GM21367 (cell line): ENCODE measurements at regions not wholly inside any gene's neighbourhood (a gene's known extent, or its start where the extent isn't known, plus 50 kb on each side); places are given as distances from the start of the nearest gene placed in this dataset.

ENCODE experiments used
- ATAC-seq: cut with Tn5 transposase; IDR thresholded peaks from one replicate; pipeline ENCODE4 v1.9.1; 2021; ENCODE audit not compliant: unreplicated experiment

DNA sequence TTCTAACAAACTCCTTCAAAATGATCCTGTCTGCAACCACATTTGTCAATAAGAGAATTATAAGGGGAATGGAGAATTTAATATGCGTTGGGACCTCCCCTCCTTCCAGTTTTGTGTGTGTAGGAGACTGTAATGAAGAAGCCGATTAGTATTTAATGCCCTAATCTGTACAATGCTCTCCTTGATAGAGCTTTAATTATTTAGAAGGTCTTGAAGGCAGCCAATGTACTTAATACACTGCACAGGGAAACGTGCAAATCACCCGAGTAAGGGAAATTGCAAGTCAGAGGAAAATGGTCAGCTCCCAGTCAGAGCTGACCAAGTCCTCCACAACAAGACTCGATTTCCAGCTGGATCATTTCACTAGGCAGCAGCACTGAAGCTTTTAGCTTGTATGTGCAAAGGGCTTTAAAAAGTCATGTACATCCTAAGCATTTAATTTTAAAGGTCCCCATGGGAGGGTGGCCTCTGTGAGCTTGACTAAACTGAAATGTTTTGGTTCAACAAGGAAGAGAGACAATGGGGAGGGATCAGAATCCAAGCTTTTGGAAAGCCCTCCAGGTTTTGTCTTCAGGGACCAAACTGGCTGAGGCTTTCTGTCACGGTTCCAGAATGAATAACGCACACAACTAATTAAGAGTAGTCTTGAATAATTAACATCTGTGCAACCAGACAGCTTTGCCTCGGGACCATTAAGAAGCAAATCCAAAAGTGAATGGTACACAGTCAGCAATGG lies 159.8 kb upstream of the MITF start:
- no peak for ATAC-seq

DNA sequence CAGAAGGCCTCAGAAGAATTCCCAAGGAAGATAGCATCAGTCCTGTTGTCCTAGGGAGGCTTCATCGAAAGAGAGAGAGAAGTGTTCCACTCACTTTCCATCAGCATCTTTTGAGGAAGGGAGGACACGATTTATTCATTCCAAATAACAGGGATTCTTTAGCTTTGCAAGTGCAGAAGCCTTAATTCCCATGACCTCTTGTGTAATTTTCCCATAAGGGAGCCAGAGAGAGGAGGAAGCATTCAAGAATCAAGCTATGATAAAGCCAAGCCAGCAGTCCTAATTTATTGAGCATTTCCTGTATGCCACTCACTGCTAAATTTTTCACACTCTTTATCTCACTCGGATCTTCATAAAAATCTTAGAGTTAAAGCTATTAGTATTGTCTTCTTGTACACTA lies 169.7 kb upstream of the MITF start:
- ATAC-seq = no peak

DNA sequence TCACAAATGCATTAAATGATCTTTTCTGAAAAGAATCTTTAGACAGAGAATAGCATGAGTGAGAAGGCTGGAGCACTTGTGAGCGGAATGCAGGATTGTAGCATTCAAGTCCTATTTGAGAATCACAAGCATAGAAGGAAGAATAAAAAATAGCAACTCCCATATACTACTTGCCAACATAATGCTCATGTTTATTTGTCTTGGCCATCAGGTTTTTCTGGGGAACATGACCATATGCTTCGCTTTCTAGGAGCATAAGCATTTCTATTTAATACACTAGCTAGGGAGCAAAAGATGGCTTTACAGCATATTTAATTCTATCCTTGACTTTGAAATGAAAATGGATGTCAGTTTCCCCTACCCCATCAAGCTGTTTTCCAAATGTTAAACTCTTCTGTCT lies 170.3 kb upstream of the MITF start:
- no peak for ATAC-seq

DNA sequence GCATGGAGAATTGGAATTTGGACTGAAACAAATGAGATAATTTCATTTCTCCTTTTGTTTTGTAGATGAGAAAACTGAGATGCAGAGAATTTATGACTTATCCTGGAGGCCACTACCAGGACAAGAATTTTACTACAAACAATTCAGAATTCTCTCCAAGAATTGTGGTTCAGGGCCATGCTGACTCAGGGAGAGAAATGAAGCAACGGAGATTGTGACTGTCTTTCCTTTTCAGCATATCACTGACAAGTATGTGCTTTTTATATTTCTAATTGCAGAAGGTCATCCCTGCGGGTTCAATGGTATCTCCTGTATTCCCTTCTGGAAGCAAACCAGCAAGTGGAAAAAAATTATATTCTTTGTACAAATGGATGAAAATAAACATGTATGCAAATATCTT lies 170.8 kb upstream of the MITF start:
- no peak for ATAC-seq

DNA sequence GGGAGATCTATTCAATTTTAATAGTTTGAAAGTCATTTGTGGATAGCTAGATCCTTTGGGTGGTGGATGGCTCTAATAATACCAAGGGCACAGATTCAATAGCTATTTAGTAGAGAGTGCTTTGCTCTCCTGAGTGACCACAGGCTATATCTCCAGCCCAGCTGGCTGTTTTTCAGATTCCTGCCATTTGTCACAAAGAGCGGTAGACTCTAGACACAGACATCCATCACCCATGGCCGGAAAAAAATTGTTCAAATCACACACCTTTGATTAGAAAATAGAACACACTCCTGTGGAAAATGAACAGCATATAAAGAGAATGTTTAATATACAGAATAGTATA lies 171.6 kb upstream of the MITF start:
- no peak for ATAC-seq

DNA sequence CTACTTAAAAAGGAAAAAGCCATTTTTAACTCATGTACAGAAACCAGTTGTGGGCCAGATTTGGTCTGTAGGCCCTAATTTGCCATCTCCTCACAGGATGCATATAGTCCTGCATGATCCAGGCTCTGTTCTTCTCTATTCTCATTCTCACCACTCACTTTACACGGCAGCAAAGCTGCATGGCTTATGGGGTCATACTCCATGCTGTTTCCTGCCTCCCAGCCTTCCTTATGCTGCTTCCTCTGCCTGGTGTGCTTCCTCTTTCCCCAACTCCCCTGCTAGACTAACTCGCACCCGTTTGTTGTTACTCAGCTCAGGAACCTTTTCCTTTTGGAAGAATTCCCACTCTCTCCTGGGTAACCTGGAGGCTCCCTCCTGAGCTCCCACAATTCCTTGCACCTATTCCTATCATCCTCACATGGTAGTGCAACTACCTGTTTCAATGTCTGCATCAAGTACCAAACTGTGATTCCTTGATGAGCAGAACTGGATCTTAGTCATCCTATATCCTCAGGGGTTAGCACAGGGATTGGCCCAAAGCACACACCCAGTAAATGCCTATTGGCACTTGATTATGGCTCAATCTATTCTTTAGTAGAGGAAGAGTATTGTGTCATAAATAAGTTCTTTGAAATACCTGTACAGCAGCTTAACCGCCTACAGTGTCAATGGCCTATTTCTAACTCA lies 172.1 kb upstream of the MITF start:
- no peak for ATAC-seq

DNA sequence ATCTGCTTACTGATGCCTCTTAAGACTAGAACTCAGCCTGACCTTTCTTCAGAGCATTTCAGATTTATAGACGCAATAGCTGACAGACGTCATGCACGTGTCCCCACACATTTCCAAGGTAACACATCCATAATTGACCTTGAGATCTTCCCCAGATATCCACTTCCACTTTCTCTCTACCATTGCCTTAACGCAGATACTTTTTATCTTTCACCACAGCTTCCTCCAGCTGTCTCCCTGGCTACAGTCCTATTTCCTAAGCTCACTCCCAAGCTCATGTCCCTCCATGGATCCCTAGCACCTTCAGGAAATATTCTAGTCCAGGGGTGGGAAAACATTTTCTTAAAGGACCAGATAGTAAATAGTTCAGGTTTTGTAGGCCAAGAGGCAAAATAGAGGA lies 173.0 kb upstream of the MITF start:
- no peak for ATAC-seq

DNA sequence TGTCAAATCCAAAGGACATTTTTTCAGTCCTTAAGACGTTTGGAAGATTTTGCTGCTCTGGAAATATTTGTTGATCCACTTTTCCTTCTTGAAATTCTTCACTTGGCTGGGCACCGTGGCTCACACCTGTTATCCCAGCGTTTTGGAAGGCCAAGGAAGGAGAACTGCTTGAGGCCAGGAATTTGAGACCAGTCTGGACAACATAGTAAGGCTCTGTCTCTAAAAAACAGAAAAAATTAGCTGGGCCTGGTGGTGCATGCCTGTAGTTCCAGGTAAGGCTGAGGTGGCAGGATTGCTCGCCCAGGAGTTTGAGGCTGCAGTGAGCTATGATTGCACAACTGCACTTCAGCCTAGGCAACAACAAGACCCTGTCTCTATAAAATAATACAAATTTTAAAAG lies 173.9 kb upstream of the MITF start:
- no peak for ATAC-seq

DNA sequence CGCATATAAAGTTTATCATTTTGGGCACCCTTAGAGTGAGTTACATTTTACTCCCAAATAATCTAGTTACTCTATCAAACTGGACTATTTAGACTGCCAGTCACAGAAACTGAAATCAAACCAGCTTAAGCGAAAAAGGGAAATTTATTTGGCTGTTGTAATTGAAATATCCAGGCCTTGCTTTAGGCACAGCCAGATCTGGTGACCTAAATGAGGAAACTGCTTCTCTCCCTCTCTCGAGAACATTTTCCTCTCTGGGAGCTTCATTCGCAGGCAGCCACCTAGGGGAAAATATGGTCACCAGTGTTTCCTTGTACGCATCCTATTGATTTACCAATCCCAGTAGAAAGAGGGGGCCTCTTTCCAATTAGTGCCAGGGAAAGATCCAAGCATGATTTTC lies 175.3 kb upstream of the MITF start:
- no peak for ATAC-seq

DNA sequence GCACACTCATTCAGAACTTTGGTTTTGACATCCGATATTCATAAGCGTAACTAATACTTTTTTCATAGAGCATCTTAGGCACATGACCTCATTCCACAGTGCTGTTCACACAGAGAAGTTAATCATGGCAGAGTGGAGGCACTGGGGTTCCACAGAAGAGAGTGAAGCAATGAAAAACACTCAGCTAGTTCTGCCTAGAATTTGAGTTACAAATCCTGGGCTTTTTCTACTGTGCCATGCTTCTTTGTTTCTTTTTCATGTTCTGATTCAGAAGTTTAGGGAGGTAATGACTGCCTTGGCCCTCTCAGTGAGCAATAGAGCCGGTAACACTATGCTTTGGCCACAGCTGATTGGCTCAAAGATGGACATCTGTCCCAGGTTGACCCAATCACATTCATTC lies 176.1 kb upstream of the MITF start:
- ATAC-seq = no peak

DNA sequence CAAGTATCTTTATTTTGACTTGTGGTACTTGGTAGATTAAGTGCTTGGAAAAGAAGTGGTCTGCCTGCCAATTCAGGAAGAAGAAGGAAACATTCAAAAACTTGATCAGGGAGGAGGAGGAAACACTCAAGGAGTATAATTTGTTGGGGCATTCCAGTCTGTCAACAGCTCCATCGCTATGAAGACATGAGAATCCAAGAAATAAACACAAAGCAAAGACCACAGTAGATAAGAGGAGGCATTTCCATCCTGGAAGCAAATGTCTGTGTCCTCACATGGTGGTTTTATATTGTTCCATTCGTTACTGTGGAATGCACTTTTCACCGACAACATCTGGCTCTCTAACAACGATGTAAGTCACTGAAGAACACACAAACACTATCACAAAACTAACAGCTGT lies 176.1 kb upstream of the FRMD4B start:
- ATAC-seq = no peak

DNA sequence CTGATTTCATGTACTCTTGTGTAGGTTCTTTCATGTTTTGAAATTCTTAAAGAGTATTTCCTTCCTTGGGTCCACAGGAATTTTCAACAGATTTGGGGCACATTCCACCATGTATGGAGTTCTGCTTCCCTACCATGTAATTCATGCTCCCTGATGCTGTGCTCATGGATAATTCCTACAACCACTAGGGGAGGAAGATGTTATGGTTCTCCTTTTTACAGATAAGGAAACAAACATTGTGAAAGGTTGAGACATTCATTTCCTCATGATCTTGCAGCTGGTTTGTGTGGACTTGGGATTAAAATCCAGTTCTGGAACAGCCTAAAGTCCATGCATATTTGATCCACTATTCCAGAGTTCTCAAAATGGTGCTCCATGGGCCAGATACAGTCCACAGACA lies 174.9 kb upstream of the FRMD4B start:
- ATAC-seq = no peak

DNA sequence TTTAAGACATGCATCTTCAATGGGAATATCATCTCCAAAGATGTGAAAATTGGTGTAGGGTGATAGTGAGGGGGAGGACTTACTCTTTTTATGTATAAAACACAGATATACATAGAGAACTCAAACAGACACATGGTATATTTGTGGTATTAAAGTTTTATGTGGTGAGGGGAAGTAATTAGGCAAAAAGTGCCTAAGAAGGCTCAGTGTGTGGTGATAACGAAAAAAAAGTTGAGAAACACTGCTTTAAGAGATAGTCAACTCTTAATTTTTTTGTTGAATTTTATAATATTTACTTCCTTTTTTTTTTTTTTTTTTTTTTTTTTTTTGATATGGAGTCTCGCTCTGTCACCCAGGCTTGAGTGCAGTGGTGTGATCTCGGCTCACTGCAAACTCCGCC lies 174.2 kb upstream of the FRMD4B start:
- no peak for ATAC-seq

DNA sequence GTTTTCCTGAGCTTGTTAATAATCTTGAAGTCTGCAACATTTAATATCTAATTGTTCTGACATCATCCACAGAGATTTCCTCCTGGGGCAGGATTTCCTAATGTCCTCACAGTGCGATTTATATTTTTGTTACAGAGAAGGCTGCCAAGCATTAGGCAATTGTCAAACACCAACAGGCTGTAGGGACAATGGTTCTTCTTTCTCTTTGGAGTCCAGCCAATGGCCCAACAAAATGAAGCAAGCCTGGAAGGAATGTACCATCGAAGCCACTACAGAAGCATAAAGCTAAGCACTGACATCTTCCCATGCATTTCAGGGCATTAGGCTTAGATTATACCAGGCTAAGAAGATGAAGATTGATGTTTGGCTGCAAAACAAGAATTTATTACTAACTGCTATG lies 173.0 kb upstream of the FRMD4B start:
- no peak for ATAC-seq

DNA sequence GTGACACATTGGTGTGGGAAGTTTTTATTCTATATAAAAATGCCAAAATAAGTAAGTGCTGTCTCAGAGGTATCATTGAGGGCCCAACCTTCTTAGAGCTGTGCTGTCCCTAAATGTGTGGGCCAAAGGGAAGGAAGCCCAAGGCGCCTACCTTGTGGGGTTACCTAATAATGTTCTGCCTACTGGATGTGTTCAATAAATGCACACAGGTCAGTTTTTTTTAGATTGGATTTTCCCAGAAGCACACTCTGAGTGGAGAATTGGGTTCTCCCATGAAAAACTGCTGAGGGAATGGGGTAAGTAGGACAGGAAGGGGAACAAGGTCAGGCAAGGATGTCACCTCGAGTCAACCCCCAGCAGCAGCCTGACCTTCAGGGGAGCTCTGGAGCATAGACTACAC lies 168.7 kb upstream of the FRMD4B start:
- ATAC-seq = no peak

DNA sequence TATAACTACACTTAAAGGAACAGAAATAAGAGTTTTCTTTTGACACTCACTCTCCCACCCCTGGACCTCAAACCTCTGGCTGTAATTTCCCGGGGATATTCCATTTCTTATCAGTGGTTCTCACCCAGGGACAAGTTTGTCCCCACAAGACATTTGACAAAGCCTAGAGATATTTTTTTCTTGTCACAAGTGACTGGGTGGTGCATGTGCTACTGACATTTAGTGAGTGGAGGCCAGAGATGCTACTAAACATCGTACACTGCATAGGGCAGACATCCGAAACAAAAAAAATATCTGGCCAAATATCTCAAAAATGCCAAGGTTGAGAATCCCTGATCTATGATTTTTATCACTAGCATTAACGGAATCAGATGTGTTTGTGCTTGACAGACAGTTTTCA lies 168.0 kb upstream of the FRMD4B start:
- no peak for ATAC-seq

DNA sequence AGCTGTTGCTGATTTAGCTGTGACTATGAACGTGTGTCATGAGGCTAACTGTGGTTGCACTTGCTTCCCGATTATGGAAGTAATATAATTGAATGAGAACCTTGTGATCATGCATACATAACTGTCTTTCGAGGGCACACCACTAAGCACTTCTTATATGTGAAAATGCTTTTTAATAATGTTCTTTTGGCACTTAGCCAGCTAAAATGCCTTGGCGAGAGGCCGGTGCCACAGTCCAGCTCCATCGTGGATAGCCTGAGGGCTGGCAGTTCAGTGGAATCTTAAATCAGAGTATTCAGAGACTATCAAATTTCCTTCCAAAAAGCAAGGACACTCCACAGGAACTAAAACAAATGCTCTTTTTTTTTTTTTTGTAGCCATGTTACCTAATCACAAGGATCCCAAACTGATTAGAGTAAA lies 161.6 kb upstream of the FRMD4B start:
- no peak for ATAC-seq

DNA sequence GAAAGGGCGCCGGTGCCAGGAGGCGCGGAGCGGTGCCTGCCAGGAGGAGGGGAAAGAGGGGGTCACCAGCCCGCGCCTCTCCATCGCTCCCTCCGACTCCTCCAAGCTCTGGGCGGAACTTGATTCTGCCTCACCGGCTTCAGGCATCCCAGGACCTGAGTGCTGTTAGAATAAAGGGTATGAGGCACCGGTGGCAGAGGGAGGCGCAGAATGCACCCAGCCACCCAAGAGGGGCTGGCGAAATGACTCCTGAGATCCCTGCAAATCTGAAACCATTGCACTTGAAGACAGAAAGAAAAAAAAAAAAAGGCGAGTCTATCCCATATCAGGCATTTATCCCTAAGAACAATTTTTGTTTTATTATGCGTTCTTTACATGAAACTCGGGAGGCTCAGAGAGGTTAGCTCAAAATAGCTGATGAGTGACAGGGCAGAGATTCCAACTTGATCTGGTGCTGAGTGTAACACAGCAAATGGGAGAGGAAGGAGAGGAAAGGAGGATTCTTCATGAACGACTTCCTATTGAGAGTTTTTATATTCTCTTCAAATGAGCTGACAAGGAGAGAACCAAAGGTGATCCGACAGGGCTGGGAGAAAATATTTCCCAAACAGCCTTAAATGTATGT lies 157.0 kb upstream of the FRMD4B start:
- no peak for ATAC-seq

DNA sequence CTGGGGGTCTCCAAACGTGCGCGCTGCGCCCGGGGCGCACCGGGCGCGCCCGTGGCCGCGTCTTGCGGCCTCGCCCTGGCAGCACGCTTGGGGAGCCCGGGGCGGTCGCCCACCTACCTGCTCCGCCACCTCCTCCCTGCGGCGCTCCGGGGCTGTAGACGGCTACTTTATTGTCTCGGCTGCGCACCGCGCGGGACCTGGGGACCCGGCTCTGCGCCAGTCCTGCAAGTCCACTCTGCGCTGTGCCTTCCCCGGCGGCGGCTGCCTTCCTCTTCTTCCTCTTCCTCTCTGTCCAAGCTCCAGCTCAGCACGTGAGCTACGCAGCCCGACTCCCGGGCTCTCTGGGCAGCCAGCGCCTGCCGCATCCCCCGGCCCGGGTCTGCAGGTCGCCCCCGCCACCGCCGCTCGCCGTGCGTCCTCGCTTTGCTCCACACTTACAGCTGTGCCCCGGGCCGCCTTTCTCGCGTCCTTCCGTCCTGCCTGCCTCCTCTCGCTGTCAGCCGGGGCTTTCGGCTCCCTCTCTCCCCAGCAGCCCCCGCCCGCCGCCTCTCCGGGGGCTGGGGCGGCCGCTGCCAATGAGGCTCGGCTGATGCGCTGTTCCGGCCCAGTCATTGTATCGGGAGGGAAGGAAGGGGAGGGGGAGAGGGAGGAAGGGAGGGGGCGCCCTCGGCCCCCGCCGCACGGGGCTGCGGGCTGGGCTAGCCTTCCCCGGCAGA lies 156.4 kb upstream of the FRMD4B start:
- no peak for ATAC-seq

DNA sequence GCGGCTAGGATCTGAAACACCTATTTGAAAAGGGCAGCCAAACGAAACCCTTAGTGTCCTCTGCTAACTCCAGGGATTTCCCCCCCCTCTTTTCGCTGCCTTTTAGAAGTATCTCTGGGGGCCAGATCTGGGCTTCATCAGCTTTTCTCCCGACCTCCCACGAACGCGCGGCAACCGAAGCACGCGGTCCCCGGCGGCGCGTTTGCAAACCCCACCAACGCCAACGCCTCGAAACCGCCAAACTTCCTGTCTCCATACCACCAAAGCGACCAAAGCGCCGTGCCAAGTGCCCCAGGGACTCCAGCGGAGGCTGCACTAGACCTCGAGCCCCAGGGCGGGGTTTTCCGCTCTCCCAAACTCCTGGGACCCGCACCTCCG lies 155.8 kb upstream of the FRMD4B start:
- ATAC-seq = no peak

DNA sequence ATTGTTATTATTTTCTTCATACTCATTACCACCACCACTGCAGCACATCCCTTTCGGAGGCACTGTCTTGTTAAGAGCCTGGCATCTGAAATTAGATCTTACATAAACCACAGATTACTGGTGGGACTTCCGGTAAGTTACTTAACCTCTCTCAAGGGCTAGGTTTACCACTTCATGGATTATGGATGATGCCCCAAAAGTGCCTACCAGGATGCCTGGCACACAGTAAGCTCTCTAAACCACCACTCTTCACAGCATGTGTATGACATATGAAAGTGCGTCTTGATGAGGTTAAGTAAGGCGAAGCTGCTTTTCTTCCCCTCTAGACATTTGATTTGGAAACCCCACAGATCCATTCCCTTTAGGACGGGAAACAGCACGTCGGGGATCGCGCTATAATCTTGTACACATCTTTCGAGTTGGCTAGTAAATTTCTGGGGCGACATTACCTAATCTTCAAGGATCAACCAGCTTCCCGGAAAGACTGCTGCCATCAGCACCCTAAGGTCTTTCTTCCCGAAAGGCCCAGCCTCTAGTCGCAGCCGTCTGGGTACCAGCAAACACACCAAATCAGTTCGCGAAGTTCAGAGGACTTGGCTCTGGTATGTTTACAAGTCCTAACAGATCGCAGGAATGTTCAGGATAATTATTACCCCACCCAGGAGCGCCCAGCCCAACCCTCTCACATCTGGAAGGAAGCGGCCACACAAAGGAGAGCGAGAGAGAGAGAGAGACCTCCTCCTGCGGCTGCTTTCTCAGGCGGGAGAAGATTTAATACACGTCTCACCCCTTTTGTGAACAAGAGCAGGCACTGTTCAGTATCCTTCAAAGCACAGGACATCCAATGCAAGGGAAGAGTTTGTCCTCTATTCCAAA lies 155.1 kb upstream of the FRMD4B start:
- no peak for ATAC-seq
